Breast epithelium (tissue), 3 donors: ENCODE measurements at regions not wholly inside any gene's neighbourhood (a gene's known extent, or its start where the extent isn't known, plus 50 kb on each side); places are given as distances from the start of the nearest gene placed in this dataset.

Source experiments
- POLR2A ChIP-seq: fragments of 450-650 bp; IDR thresholded peaks from one replicate; pipeline ENCODE4 v1.6.1; 2016; ENCODE audit warnings: antibody characterized with exemption, mild to moderate bottlenecking, moderate library complexity
- POLR2AphosphoS5 ChIP-seq, 3 donors: sonication (generic); formaldehyde crosslinking; IDR thresholded peaks; one replicate each; pipeline ENCODE4 v1.6.1; 2017; ENCODE audit warnings: antibody characterized with exemption in 3 of 3
- TF ChIP-seq, protein P1 (sequence below), 3 donors: fragments of 450-650 bp; IDR thresholded peaks; one replicate each; pipeline ENCODE4 v1.5.1; 2016 to 2017; ENCODE audit warnings: antibody characterized with exemption in 3 of 3, mild to moderate bottlenecking in 3 of 3, moderate library complexity in 3 of 3

DNA sequence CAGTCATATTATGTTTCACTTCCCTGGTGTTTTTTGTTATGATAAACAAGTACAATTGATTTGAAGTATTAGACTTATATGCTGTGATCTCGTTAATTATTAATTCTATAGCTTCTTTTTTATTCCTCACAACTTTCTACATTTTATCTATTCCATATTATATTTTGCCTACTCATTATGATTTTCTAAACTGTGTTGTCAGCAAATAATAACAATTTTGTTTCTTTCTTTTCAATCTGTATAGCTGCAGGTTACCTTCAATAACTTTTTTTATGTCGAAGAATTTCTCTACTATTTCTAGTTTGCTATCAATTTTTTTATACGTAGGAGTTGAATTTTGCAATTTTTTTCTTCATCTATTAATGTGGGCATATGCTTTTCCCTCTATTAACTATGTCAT, 304.4 kb downstream of the PCDH17 start:
- TF ChIP-seq, protein P1, sequence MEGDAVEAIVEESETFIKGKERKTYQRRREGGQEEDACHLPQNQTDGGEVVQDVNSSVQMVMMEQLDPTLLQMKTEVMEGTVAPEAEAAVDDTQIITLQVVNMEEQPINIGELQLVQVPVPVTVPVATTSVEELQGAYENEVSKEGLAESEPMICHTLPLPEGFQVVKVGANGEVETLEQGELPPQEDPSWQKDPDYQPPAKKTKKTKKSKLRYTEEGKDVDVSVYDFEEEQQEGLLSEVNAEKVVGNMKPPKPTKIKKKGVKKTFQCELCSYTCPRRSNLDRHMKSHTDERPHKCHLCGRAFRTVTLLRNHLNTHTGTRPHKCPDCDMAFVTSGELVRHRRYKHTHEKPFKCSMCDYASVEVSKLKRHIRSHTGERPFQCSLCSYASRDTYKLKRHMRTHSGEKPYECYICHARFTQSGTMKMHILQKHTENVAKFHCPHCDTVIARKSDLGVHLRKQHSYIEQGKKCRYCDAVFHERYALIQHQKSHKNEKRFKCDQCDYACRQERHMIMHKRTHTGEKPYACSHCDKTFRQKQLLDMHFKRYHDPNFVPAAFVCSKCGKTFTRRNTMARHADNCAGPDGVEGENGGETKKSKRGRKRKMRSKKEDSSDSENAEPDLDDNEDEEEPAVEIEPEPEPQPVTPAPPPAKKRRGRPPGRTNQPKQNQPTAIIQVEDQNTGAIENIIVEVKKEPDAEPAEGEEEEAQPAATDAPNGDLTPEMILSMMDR (IDR thresholded peaks at IDR 0.05): no peak
- TF ChIP-seq POLR2AphosphoS5 (IDR thresholded peaks at IDR 0.05) (no peak), POLR2A (no peak)
